Inferior parietal cortex (tissue), 1 donor: ENCODE measurements at regions not wholly inside any gene's neighbourhood (a gene's known extent, or its start where the extent isn't known, plus 50 kb on each side); places are given as distances from the start of the nearest gene placed in this dataset.

ENCODE experiments used
- DNase-seq: peaks from one replicate; pipeline ENCODE4 v3.0.0-alpha.2; 2016; ENCODE audit errors: extremely low spot score

- DNase-seq = no peak
Measured at GRCh38 chr2:45337481-45337880, 273.6 kb downstream of the SRBD1 start.

- no peak for DNase-seq
Measured at GRCh38 chr2:45334205-45334604, 276.9 kb downstream of the SRBD1 start.

- DNase-seq = no peak
Measured at GRCh38 chr2:45332567-45332966, 278.5 kb downstream of the SRBD1 start.

GRCh38 chr2:45332094-45332493, 279.0 kb downstream of the SRBD1 start:
- DNase-seq = no peak

GRCh38 chr2:45331410-45331786, 279.7 kb downstream of the SRBD1 start:
- no peak for DNase-seq

GRCh38 chr2:45330637-45331409, 280.2 kb downstream of the SRBD1 start:
- no peak for DNase-seq

GRCh38 chr2:45330108-45330507, 281.0 kb downstream of the SRBD1 start:
- no peak for DNase-seq

GRCh38 chr2:45329045-45329677, 281.9 kb downstream of the SRBD1 start:
- DNase-seq = no peak

- DNase-seq = no peak
Measured at GRCh38 chr2:45328264-45328870, 282.7 kb downstream of the SRBD1 start.

GRCh38 chr2:45323344-45323743, 287.7 kb downstream of the SRBD1 start:
- DNase-seq = no peak

GRCh38 chr2:45320956-45321355, 290.1 kb downstream of the SRBD1 start:
- DNase-seq = no peak

GRCh38 chr2:45319683-45320455, 291.2 kb downstream of the SRBD1 start:
- no peak for DNase-seq

GRCh38 chr2:45318686-45319085, 292.4 kb downstream of the SRBD1 start:
- DNase-seq = no peak

- no peak for DNase-seq
Measured at GRCh38 chr2:45316576-45317338, 294.3 kb downstream of the SRBD1 start.

GRCh38 chr2:45315861-45316260, 295.2 kb downstream of the SRBD1 start:
- DNase-seq = no peak

GRCh38 chr2:45312275-45312674, 298.8 kb downstream of the SRBD1 start:
- DNase-seq = no peak

GRCh38 chr2:45311559-45311958, 299.5 kb downstream of the SRBD1 start:
- no peak for DNase-seq

- DNase-seq = no peak
Measured at GRCh38 chr2:45307147-45307546, 297.9 kb upstream of the SIX2 start.

GRCh38 chr2:45305599-45305998, 296.3 kb upstream of the SIX2 start:
- DNase-seq = no peak

GRCh38 chr2:45303417-45304202, 294.4 kb upstream of the SIX2 start:
- no peak for DNase-seq
